OCI-LY7 (cell line): ENCODE measurements at regions not wholly inside any gene's neighbourhood (a gene's known extent, or its start where the extent isn't known, plus 50 kb on each side); places are given as distances from the start of the nearest gene placed in this dataset.

ENCODE experiments used
- BruUV-seq: library from RNA; stranded (reverse); fragments of 400-500 nt; replicated peaks from 2 replicates; lab custom pipeline; 2021; lab: Mats Ljungman, UMichigan
- CTCF ChIA-PET: fragments of 300-600 bp; sonication (Branson Sonifier 250); formaldehyde crosslinking; loops from one replicate; lab custom pipeline; 2022; ENCODE audit warnings: antibody characterized with exemption; ENCODE audit not compliant: unreplicated experiment; lab: Charles Lee
- POLR2A ChIA-PET: fragments of 300-600 bp; sonication (Branson Sonifier 250); formaldehyde crosslinking; loops from one replicate; lab custom pipeline; 2022; ENCODE audit warnings: antibody characterized with exemption; lab: Charles Lee
- DNase-seq: peaks from one replicate; pipeline ENCODE4 v3.0.0-alpha.2; 2015; ENCODE audit warnings: low spot score
- H2AFZ ChIP-seq: fragments of 200-600 bp; sonication (generic), shearing (Covaris generic); 2 replicates; pipeline ENCODE4 v1.6.1; 2014; ENCODE audit warnings: mild to moderate bottlenecking, antibody characterized with exemption, low read length, moderate library complexity
- H3K27ac ChIP-seq: fragments of 200-600 bp; sonication (generic); 2 replicates; pipeline ENCODE4 v1.5.1; 2014; ENCODE audit warnings: mixed run types, low read depth, mild to moderate bottlenecking, moderate library complexity, low read length, inconsistent platforms; ENCODE audit not compliant: poor library complexity, severe bottlenecking
- H3K36me3 ChIP-seq: fragments of 200-600 bp; sonication (generic); 2 replicates; pipeline ENCODE4 v1.6.1; 2014; ENCODE audit warnings: mild to moderate bottlenecking, antibody characterized with exemption, low read length, moderate library complexity, mixed read lengths; ENCODE audit not compliant: insufficient read depth
- H3K4me1 ChIP-seq: fragments of 200-600 bp; sonication (generic); 2 replicates; pipeline ENCODE4 v1.5.1; 2014; ENCODE audit warnings: mild to moderate bottlenecking, low read length; ENCODE audit not compliant: insufficient read depth, poor library complexity, severe bottlenecking
- H3K4me2 ChIP-seq: fragments of 200-600 bp; sonication (generic); 2 replicates; pipeline ENCODE4 v1.6.1; 2014; ENCODE audit warnings: mild to moderate bottlenecking, low read length
- H3K4me3 ChIP-seq: fragments of 200-600 bp; sonication (generic); 2 replicates; pipeline ENCODE4 v1.5.1; 2014; ENCODE audit warnings: mild to moderate bottlenecking, low read depth, low read length; ENCODE audit not compliant: poor library complexity, severe bottlenecking
- H3K79me2 ChIP-seq: fragments of 200-600 bp; sonication (generic); 2 replicates; pipeline ENCODE4 v1.6.1; 2016; ENCODE audit warnings: low read depth, mild to moderate bottlenecking, low read length, moderate library complexity, mixed read lengths; ENCODE audit not compliant: insufficient read depth
- H3K9me2 ChIP-seq: fragments of 200-600 bp; sonication (generic); 2 replicates; pipeline ENCODE4 v1.6.1; 2016; ENCODE audit warnings: mild to moderate bottlenecking, low read length, mixed read lengths; ENCODE audit not compliant: insufficient read depth
- H3K9me3 ChIP-seq: fragments of 200-600 bp; sonication (generic); 2 replicates; pipeline ENCODE4 v1.6.1; 2014; ENCODE audit warnings: mild to moderate bottlenecking, mixed run types, low read length, mixed read lengths
- H4K20me1 ChIP-seq: fragments of 200-600 bp; sonication (generic); 2 replicates; pipeline ENCODE4 v1.6.1; 2014; ENCODE audit warnings: mild to moderate bottlenecking, antibody characterized with exemption, low read length, moderate library complexity, mixed read lengths; ENCODE audit not compliant: insufficient read depth
- EZH2phosphoT487 ChIP-seq: fragments of 200-600 bp; sonication (generic); IDR thresholded peaks from 2 replicates; pipeline ENCODE4 v1.6.1; 2018; ENCODE audit warnings: low read depth, borderline replicate concordance, mild to moderate bottlenecking, mixed run types, antibody characterized with exemption, low read length, moderate library complexity, mixed read lengths
- intact Hi-C: fragments of 100-400 bp; cut with micrococcal nuclease; formaldehyde crosslinking; loops from one replicate; pipeline ENCODE4 v1.10.0; 2022; ENCODE audit not compliant: unreplicated experiment
- TF ChIP-seq, protein P1 (sequence below): fragments of 200-600 bp; sonication (generic); conservative IDR thresholded peaks from 2 replicates; pipeline ENCODE4 v1.5.1; 2014; ENCODE audit warnings: mild to moderate bottlenecking, antibody characterized with exemption, low read length, moderate library complexity, mixed read lengths

DNA sequence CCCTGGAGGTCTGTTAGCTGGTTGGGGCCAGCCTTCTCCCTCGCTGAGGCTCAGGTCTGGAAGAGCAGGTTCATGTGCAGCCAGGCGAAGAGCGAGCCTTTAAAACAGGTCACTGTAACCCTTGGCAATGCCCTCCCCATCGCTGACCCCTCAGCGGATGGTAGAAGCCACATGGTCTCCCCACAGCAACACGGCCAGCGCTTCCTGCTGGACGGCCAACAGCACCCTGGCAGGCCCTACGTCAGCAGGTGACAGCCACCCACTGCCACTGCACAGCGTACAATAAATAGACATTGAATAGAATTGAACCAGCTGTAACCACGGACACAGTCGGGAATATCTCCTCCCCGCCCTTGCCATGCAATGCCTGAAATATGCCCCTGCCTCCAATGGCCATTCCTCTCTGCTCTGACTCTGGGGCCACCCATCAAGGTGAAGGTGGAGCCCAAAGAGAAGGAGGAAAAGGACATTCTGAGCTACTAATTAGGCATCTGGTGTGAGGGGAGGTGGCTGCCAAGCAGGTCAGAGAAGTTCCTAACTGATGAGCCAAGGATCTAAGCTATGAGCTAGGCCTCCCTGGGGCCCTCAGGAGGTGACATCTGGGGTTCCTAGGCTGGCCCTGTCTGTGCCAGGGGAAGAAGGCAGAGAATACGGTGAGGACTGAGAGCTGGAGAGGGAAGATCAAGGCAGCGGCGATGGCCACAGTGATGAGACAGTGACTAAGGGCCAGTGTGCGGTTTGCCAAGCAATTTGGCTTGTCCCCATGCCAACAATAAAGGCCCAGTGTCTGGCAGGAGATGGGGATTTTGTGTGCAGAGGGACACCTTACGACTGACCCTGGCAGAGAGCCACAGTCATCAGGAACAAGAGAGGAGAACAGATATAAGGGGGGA is 202.3 kb downstream of the BCOR start:
- Histone ChIP-seq H3K27ac (no peak overlapping the region), H3K79me2 (no peaks in the 10 kb centered on the region), H3K9me3 (no peaks in the 10 kb centered on the region), H3K36me3 (no peaks in the 10 kb centered on the region), H3K4me3 (no peak overlapping the region), H4K20me1 (no peaks in the 10 kb centered on the region), H3K4me1 (peaks cover 23% of the 10 kb centered on the region), H3K9me2 (no peaks in the 10 kb centered on the region), H3K4me2 (no peak overlapping the region), H2AFZ (no peak overlapping the region)
- no peak for DNase-seq
- TF ChIP-seq EZH2phosphoT487: no peak
- TF ChIP-seq, protein P1, sequence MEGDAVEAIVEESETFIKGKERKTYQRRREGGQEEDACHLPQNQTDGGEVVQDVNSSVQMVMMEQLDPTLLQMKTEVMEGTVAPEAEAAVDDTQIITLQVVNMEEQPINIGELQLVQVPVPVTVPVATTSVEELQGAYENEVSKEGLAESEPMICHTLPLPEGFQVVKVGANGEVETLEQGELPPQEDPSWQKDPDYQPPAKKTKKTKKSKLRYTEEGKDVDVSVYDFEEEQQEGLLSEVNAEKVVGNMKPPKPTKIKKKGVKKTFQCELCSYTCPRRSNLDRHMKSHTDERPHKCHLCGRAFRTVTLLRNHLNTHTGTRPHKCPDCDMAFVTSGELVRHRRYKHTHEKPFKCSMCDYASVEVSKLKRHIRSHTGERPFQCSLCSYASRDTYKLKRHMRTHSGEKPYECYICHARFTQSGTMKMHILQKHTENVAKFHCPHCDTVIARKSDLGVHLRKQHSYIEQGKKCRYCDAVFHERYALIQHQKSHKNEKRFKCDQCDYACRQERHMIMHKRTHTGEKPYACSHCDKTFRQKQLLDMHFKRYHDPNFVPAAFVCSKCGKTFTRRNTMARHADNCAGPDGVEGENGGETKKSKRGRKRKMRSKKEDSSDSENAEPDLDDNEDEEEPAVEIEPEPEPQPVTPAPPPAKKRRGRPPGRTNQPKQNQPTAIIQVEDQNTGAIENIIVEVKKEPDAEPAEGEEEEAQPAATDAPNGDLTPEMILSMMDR: no peak
- intact Hi-C loops: no loop called here
- no TSS peak for BruUV-seq
- ChIA-PET POLR2A (no interaction called here), CTCF (no interaction called here)

DNA sequence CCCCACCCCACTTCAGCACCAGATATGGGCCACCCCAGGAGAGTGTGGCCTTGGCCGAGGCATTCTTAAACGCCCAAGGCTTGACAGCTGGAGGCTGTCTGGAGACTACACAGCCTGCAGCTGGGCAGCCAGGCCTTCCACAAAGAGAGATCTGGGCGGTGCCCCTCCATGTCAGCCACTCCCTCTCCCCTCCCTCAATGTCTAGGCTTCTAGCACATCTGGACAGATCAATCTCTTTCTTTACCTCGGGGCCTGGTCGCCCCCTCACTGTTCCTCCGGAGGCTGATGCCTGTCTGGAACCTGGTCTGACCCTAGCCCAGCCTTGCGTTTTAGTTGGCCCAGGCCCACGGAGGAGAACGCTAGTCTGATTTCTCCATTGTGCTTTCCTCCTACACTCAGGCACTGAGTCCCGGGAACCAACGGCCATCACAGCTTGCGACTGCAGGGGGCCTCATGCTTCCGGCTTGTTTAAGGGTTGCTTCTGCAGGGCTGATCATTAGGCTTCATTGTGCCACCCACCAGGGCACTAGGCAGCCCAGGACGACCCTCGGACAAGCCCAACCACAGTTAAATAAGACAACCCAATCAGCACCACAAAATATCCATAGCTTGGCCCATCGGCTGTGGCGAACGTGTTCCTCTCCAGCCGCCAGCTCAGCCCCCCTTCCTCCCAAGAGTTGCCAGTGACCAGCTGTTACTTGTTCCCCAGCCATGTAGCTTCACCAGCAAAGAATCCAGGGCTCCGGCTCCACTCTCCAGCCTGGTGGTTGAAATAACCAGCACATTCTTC is 200.6 kb downstream of the BCOR start:
- no peak overlapping the region for H2AFZ ChIP-seq
- no peaks in the 10 kb centered on the region for H3K36me3 ChIP-seq
- POLR2A ChIA-PET: no interaction called here
- H3K4me1 ChIP-seq: peaks cover 9% of the 10 kb centered on the region
- no peak for DNase-seq
- CTCF ChIA-PET: no interaction called here
- intact Hi-C loops: no loop called here
- no peak for TF ChIP-seq EZH2phosphoT487
- no peaks in the 10 kb centered on the region for H4K20me1 ChIP-seq
- no peaks in the 10 kb centered on the region for H3K79me2 ChIP-seq
- no peaks in the 10 kb centered on the region for H3K9me3 ChIP-seq
- no peak overlapping the region for H3K4me3 ChIP-seq
- H3K9me2 ChIP-seq: no peaks in the 10 kb centered on the region
- no peak overlapping the region for H3K27ac ChIP-seq
- H3K4me2 ChIP-seq: no peak overlapping the region
- no TSS peak for BruUV-seq

DNA sequence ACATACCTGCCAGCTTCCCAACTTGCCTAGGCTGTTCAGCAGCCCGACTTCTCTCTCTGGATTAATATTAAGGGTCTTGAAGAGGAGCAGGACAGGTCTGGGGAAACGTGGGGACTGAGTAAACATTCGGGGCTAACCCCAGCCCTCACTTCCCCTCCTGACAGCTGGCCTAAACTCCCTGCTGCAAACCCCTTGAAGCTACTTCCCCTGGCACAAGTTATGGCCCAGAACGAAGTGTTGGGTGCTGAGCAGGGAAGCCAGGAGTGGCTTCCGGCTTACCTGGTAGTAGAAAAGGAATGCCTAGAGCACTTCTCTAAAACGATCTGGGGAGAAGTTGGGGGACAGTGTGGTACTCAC is 200.0 kb downstream of the BCOR start:
- no peaks in the 10 kb centered on the region for H3K9me2 ChIP-seq
- DNase-seq: no peak
- no peak for TF ChIP-seq EZH2phosphoT487
- TF ChIP-seq, protein P1: no peak
- no peaks in the 10 kb centered on the region for H3K36me3 ChIP-seq
- H2AFZ ChIP-seq: no peak overlapping the region
- H3K4me3 ChIP-seq: no peak overlapping the region
- no peaks in the 10 kb centered on the region for H3K79me2 ChIP-seq
- POLR2A ChIA-PET: no interaction called here
- CTCF ChIA-PET: no interaction called here
- no TSS peak for BruUV-seq
- no peaks in the 10 kb centered on the region for H3K9me3 ChIP-seq
- H3K4me1 ChIP-seq: peaks cover 9% of the 10 kb centered on the region
- no peak overlapping the region for H3K4me2 ChIP-seq
- intact Hi-C loops: no loop called here
- H3K27ac ChIP-seq: no peak overlapping the region
- no peaks in the 10 kb centered on the region for H4K20me1 ChIP-seq
